Peyer's patch (tissue), 4 donors: ENCODE measurements at regions not wholly inside any gene's neighbourhood (a gene's known extent, or its start where the extent isn't known, plus 50 kb on each side); places are given as distances from the start of the nearest gene placed in this dataset.

Experiments used
- DNase-seq, 3 donors: peaks; one replicate each; pipeline ENCODE4 v3.0.0-alpha.2; 2017 to 2019
- H3K27ac ChIP-seq, 4 donors: fragments of 200-600 bp; sonication (generic); one replicate each; pipeline ENCODE4 v1.5.1; 2016 to 2019
- H3K27me3 ChIP-seq, 2 donors: fragments of 200-600 bp; sonication (generic); one replicate each; pipeline ENCODE4 v1.5.1; 2019
- H3K36me3 ChIP-seq, 3 donors: fragments of 200-600 bp; sonication (generic); one replicate each; pipeline ENCODE4 v1.5.1; 2016 to 2019
- H3K4me1 ChIP-seq, 4 donors: fragments of 200-600 bp; sonication (generic); one replicate each; pipeline ENCODE4 v1.5.1; 2016 to 2019
- H3K4me3 ChIP-seq, 4 donors: fragments of 200-600 bp; sonication (generic); 1 replicate in 3 of 4; 2 replicates in 1 of 4; pipeline ENCODE4 v1.5.1; 2016 to 2019; ENCODE audit warnings: mild to moderate bottlenecking in 1 of 4
- H3K9me3 ChIP-seq, 4 donors: fragments of 200-600 bp; sonication (generic); one replicate each; pipeline ENCODE4 v1.5.1; 2016 to 2019; ENCODE audit warnings: mild to moderate bottlenecking in 1 of 4
- CTCF ChIP-seq, 6 experiments: fragments of 450-650 bp in 4 of 6; fragments of 200-600 bp in 2 of 6; sonication (generic) in 1 of 6; IDR thresholded peaks; one replicate each; pipeline ENCODE4 v1.5.1; 2017 to 2019; ENCODE audit warnings: antibody characterized with exemption in 6 of 6, mild to moderate bottlenecking in 3 of 6, moderate library complexity in 1 of 6
- POLR2A ChIP-seq, 2 donors: fragments of 450-650 bp; IDR thresholded peaks; one replicate each; pipeline ENCODE4 v1.5.1; 2017; ENCODE audit warnings: antibody characterized with exemption in 2 of 2, mild to moderate bottlenecking in 2 of 2, moderate library complexity in 2 of 2

- H3K27me3 ChIP-seq: no peaks in the 10 kb centered on the region
- H3K9me3 ChIP-seq: no peaks in the 10 kb centered on the region
- no peak overlapping the region for H3K27ac ChIP-seq
- H3K4me1 ChIP-seq: no peaks in the 10 kb centered on the region
- no peak overlapping the region for H3K4me3 ChIP-seq
- no peaks in the 10 kb centered on the region for H3K36me3 ChIP-seq
- TF ChIP-seq CTCF (IDR thresholded peaks at IDR 0.05) (no peak), POLR2A (IDR thresholded peaks at IDR 0.05) (no peak)
- no peak for DNase-seq
Observed at GRCh38 chr2:221034026-221034701, 537.9 kb downstream of the EPHA4 start.

GRCh38 chr2:221034973-221035372 is 537.1 kb downstream of the EPHA4 start:
- no peaks in the 10 kb centered on the region for H3K27me3 ChIP-seq
- H3K36me3 ChIP-seq: no peaks in the 10 kb centered on the region
- H3K4me3 ChIP-seq: no peak overlapping the region
- H3K9me3 ChIP-seq: no peaks in the 10 kb centered on the region
- no peak for DNase-seq
- TF ChIP-seq POLR2A (IDR thresholded peaks at IDR 0.05) (no peak), CTCF (IDR thresholded peaks at IDR 0.05) (no peak)
- H3K27ac ChIP-seq: no peak overlapping the region
- no peaks in the 10 kb centered on the region for H3K4me1 ChIP-seq

GRCh38 chr2:221042926-221043325 is 529.2 kb downstream of the EPHA4 start:
- H3K27ac ChIP-seq: no peak overlapping the region
- H3K27me3 ChIP-seq: no peaks in the 10 kb centered on the region
- H3K9me3 ChIP-seq: no peaks in the 10 kb centered on the region

GRCh38 chr2:221044781-221045180 is 527.3 kb downstream of the EPHA4 start:
- Histone ChIP-seq H3K36me3 (no peaks in the 10 kb centered on the region), H3K9me3 (no peaks in the 10 kb centered on the region), H3K27ac (no peak overlapping the region), H3K4me1 (no peaks in the 10 kb centered on the region), H3K27me3 (no peaks in the 10 kb centered on the region), H3K4me3 (no peak overlapping the region)
- TF ChIP-seq CTCF (IDR thresholded peaks at IDR 0.05): no peak
- TF ChIP-seq POLR2A (IDR thresholded peaks at IDR 0.05): no peak
- DNase-seq: no peak

More at GRCh38 chr2:221042926-221043325, 529.2 kb downstream of the EPHA4 start:
- no peak for TF ChIP-seq POLR2A (IDR thresholded peaks at IDR 0.05)
- no peak for TF ChIP-seq CTCF (IDR thresholded peaks at IDR 0.05)
- no peak for DNase-seq
- Histone ChIP-seq H3K36me3 (no peaks in the 10 kb centered on the region), H3K4me1 (no peaks in the 10 kb centered on the region), H3K4me3 (no peak overlapping the region)

GRCh38 chr2:221050020-221050795 is 521.9 kb downstream of the EPHA4 start:
- Histone ChIP-seq H3K4me3 (no peak overlapping the region), H3K27me3 (no peaks in the 10 kb centered on the region), H3K36me3 (no peaks in the 10 kb centered on the region), H3K9me3 (no peaks in the 10 kb centered on the region), H3K27ac (no peak overlapping the region), H3K4me1 (no peaks in the 10 kb centered on the region)
- DNase-seq: no peak
- no peak for TF ChIP-seq POLR2A (IDR thresholded peaks at IDR 0.05)
- TF ChIP-seq CTCF (IDR thresholded peaks at IDR 0.05): no peak
